Loucy (cell line): ENCODE measurements at regions not wholly inside any gene's neighbourhood (a gene's known extent, or its start where the extent isn't known, plus 50 kb on each side); places are given as distances from the start of the nearest gene placed in this dataset.

Experiments
- CTCF ChIP-seq: fragments of 200-600 bp; sonication (generic); conservative IDR thresholded peaks from 2 replicates; pipeline ENCODE4 v1.5.1; 2014; ENCODE audit warnings: mild to moderate bottlenecking, antibody characterized with exemption, low read length
- EZH2phosphoT487 ChIP-seq: fragments of 200-600 bp; IDR thresholded peaks from 2 replicates; pipeline ENCODE4 v1.6.1; 2018; ENCODE audit warnings: antibody characterized with exemption, mild to moderate bottlenecking, moderate library complexity, borderline replicate concordance

GRCh38 chr14:87784386-87784785 is 208.6 kb downstream of the GALC start:
- TF ChIP-seq CTCF, result no peak
- TF ChIP-seq EZH2phosphoT487, result no peak
